ENCODE measurements at regions not wholly inside any gene's neighbourhood (a gene's known extent, or its start where the extent isn't known, plus 50 kb on each side); places are given as distances from the start of the nearest gene placed in this dataset.

- TF ChIP-seq CTCF (IDR thresholded peaks at IDR 0.05) (no peak), POLR2A (IDR thresholded peaks at IDR 0.05) (no peak)
Observed at GRCh38 chr10:45151467-45152214, 150.9 kb downstream of the ZNF22 start.

Data from body of pancreas (tissue), 4 donors.